Ovary (tissue), 7 donors: ENCODE measurements at regions not wholly inside any gene's neighbourhood (a gene's known extent, or its start where the extent isn't known, plus 50 kb on each side); places are given as distances from the start of the nearest gene placed in this dataset.

ENCODE experiments used
- DNase-seq, 5 donors: peaks; one replicate each; pipeline ENCODE4 v3.0.0-alpha.2; 2019 to 2020
- H3K27ac ChIP-seq, 2 donors: fragments of 200-600 bp; one replicate each; pipeline versions ENCODE4 v1.5.1 to v1.8.0; 2019 to 2022
- H3K27me3 ChIP-seq: fragments of 200-600 bp; one replicate; pipeline ENCODE4 v1.8.0; 2022
- H3K36me3 ChIP-seq: fragments of 200-600 bp; sonication (generic); one replicate; pipeline ENCODE4 v1.5.1; 2019
- H3K4me1 ChIP-seq: one replicate; pipeline ENCODE4 v1.8.1; 2013; ENCODE audit warnings: mild to moderate bottlenecking, moderate library complexity; ENCODE audit not compliant: insufficient read depth
- H3K4me3 ChIP-seq: fragments of 200-600 bp; sonication (generic); one replicate; pipeline ENCODE4 v1.5.1; 2017
- H3K9me3 ChIP-seq, 2 donors: fragments of 200-600 bp in 1 of 2; sonication (generic) in 1 of 2; one replicate each; pipeline versions ENCODE4 v1.5.1 to v1.8.1; 2013 to 2019; ENCODE audit warnings: mild to moderate bottlenecking in 1 of 2, moderate library complexity in 1 of 2
- EP300 ChIP-seq: sonication (generic); formaldehyde crosslinking; IDR thresholded peaks from one replicate; pipeline ENCODE4 v1.6.1; 2017; ENCODE audit warnings: antibody characterized with exemption
- POLR2A ChIP-seq: fragments of 450-650 bp; IDR thresholded peaks from one replicate; pipeline ENCODE4 v1.6.1; 2017; ENCODE audit warnings: antibody characterized with exemption, mild to moderate bottlenecking, moderate library complexity
- WGBS, 3 donors: extraction: QIAGEN DNeasy Blood & Tissue Kit in 1 of 3; methylation state at CpG; one replicate each; pipeline versions ENCODE4 v1.1.5 to v1.1.7; 2013 to 2017; 5-methylcytosine and 5-hydroxymethylcytosine counted together
- intact Hi-C, 4 donors: fragments of 100-400 bp; cut with DNase I; formaldehyde crosslinking; loops; one replicate each; pipeline versions ENCODE4 v1.11.0 to v1.15.1; 2022 to 2023
- TF ChIP-seq, protein P1 (sequence below), 3 donors: fragments of 450-650 bp in 2 of 3; fragments of 200-600 bp in 1 of 3; IDR thresholded peaks; one replicate each; pipeline versions ENCODE4 v1.5.1 to v1.8.0; 2016 to 2022; ENCODE audit warnings: antibody characterized with exemption in 3 of 3, mild to moderate bottlenecking in 1 of 3
- donor health status: DM: no; HTN: no; CAD: no; lungs with moderate emphysema.
- donor health status: DM: no; HTN: no; CAD: no.
- donor health status: Bipolar disorder and iron deficiency.
- donor health status: DM: no; HTN: no; CAD: no.
- donor health status: DM: yes; HTN: yes; CAD: no.

GRCh38 chr1:217010253-217010652, 287.0 kb upstream of the ESRRG start:
- no peaks in the 10 kb centered on the region for H3K27me3 ChIP-seq
- no peak overlapping the region for H3K4me3 ChIP-seq
- H3K27ac ChIP-seq: no peak overlapping the region
- H3K9me3 ChIP-seq: no peaks in the 10 kb centered on the region
- H3K4me1 ChIP-seq: no peaks in the 10 kb centered on the region
- TF ChIP-seq POLR2A: no peak
- TF ChIP-seq EP300: no peak
- TF ChIP-seq, protein P1, sequence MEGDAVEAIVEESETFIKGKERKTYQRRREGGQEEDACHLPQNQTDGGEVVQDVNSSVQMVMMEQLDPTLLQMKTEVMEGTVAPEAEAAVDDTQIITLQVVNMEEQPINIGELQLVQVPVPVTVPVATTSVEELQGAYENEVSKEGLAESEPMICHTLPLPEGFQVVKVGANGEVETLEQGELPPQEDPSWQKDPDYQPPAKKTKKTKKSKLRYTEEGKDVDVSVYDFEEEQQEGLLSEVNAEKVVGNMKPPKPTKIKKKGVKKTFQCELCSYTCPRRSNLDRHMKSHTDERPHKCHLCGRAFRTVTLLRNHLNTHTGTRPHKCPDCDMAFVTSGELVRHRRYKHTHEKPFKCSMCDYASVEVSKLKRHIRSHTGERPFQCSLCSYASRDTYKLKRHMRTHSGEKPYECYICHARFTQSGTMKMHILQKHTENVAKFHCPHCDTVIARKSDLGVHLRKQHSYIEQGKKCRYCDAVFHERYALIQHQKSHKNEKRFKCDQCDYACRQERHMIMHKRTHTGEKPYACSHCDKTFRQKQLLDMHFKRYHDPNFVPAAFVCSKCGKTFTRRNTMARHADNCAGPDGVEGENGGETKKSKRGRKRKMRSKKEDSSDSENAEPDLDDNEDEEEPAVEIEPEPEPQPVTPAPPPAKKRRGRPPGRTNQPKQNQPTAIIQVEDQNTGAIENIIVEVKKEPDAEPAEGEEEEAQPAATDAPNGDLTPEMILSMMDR (IDR thresholded peaks at IDR 0.05): no peak
- 88 to 94% (median 91%) methylated on average over 2 of the region's 2 CpGs for WGBS, 3 donors
- DNase-seq: no peak
- intact Hi-C loops: no loop called here
- no peaks in the 10 kb centered on the region for H3K36me3 ChIP-seq

DNA sequence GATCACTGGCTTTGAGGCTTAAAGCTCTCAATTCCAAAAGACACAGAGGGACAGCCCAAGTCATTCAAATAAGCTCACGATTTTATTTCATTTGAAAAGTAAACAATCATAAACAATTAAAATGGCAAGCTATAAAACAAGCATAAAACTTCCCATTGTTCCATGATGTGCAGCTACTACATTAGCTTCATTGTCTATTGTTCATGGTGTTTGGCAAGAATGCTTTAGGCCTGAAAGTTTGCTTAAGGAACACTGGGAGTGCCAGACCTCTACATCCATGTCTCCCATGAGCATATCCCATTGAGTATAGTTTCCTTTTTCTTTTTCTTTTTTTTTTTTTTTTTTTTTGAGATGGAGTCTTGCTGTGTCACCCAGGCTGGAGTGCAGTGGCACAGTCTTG, 286.1 kb upstream of the ESRRG start:
- Histone ChIP-seq H3K27me3 (no peaks in the 10 kb centered on the region), H3K36me3 (no peaks in the 10 kb centered on the region), H3K4me1 (no peaks in the 10 kb centered on the region), H3K4me3 (no peak overlapping the region), H3K9me3 (no peaks in the 10 kb centered on the region), H3K27ac (no peak overlapping the region)
- no peak for DNase-seq
- intact Hi-C loops: no loop called here
- 76 to 88% (median 84%) methylated on average over 1 of the region's 1 CpG for WGBS, 3 donors
- TF ChIP-seq, protein P1 (IDR thresholded peaks at IDR 0.05): no peak
- TF ChIP-seq EP300 (no peak), POLR2A (no peak)

DNA sequence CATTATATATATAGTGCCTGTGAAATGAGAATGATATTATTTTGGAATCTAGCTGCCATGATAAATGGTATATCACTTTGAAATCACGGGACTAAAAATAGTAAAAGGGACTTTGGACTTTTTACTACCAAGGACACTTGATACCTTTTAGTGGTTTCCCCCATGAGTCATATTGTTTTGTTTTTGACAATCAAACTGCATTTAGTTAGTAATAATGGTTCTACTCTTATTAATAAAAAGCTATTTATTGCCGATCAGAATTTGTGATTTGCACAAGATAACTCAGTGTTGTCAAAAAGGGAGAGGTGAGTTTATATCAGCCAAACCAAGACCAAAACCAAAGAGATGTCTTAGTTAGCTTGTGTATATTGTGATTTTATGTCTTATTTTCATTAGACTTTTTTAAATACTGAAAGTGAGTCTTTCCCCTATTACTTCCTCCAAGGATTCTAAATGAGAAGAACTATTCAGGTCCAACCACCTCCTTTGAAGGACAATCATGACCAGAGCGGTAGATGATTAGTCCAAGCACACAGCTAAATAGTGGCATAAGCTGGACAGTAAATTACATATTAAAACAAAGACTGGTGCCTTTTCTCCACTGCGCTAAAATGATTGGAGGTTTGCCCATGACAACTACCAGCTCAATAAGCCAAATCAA, 281.7 kb upstream of the ESRRG start:
- Histone ChIP-seq H3K4me3 (no peak overlapping the region), H3K4me1 (no peaks in the 10 kb centered on the region), H3K27me3 (no peaks in the 10 kb centered on the region), H3K36me3 (no peaks in the 10 kb centered on the region), H3K9me3 (no peaks in the 10 kb centered on the region), H3K27ac (no peak overlapping the region)
- TF ChIP-seq POLR2A (no peak), EP300 (no peak)
- TF ChIP-seq, protein P1 (IDR thresholded peaks at IDR 0.05): no peak
- 68 to 83% (median 81%) methylated on average over 4 of the region's 4 CpGs for WGBS, 3 donors
- intact Hi-C loops: no loop called here
- DNase-seq: no peak

- Histone ChIP-seq H3K9me3 (no peaks in the 10 kb centered on the region), H3K4me3 (no peak overlapping the region), H3K4me1 (no peaks in the 10 kb centered on the region), H3K27me3 (no peaks in the 10 kb centered on the region), H3K36me3 (no peaks in the 10 kb centered on the region), H3K27ac (no peak overlapping the region)
- no peak for DNase-seq
- 65 to 79% (median 73%) methylated on average over 1 of the region's 1 CpG for WGBS, 3 donors
- TF ChIP-seq EP300 (no peak), POLR2A (no peak)
- TF ChIP-seq, protein P1 (IDR thresholded peaks at IDR 0.05): no peak
- intact Hi-C loops: no loop called here
Measured at GRCh38 chr1:217003355-217003754, 280.1 kb upstream of the ESRRG start.
